HG03025 (cell line): ENCODE measurements at regions not wholly inside any gene's neighbourhood (a gene's known extent, or its start where the extent isn't known, plus 50 kb on each side); places are given as distances from the start of the nearest gene placed in this dataset.
"Not testable (repeated sequence)": the region's sequence is repeated elsewhere in the genome, so short reads cannot be mapped to it uniquely, and the experiment has no call there.

ENCODE experiments used
- ATAC-seq: cut with Tn5 transposase; IDR thresholded peaks from one replicate; pipeline ENCODE4 v1.9.1; 2021; ENCODE audit warnings: mild to moderate bottlenecking, moderate library complexity; ENCODE audit not compliant: unreplicated experiment, low FRiP score

GRCh38 chr4:107470173-107470572 is 249.9 kb downstream of the PAPSS1 start:
- no peak for ATAC-seq

- ATAC-seq, result no peak
Measured at GRCh38 chr4:107468812-107469211, 251.2 kb downstream of the PAPSS1 start.

- ATAC-seq, result no peak
Measured at GRCh38 chr4:107468156-107468555, 251.9 kb downstream of the PAPSS1 start.

DNA sequence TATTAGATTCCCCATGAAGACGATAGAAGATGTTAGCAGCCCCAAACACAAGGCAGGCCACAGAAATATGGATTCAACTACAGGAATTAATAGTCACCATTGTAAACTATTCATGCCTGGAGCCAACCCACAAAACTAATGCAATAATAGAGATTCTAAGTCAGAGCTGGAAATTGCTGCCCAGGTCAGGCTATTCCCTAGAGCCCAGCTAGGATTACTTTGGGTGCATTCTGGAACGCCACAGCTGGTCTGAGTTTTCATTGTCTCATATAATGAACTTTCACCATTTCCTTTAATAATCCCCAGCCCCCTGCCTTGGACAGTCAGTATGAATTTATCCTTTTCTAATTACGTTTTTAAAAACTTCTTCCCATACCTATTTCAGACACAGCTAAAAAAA is 252.6 kb downstream of the PAPSS1 start:
- ATAC-seq, result no peak

DNA sequence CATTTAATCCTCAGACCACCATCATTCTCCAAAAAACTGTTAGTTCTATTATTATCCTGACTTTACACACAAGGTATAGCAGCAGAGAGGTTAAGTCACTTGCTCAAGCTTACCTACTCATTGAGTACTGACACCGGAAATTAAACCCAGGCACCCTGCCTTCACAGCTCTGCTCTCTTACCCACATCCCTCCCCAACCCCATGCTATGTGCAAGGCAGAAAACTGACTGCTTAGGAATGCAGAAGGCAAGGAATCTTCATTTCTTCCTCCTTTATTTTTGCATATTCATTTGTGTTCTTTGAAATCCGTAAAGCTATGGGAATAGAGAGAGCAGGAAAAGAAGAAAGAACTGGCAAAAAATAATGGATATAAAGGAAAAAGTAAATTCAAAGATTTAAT is 261.8 kb downstream of the PAPSS1 start:
- ATAC-seq, result no peak

DNA sequence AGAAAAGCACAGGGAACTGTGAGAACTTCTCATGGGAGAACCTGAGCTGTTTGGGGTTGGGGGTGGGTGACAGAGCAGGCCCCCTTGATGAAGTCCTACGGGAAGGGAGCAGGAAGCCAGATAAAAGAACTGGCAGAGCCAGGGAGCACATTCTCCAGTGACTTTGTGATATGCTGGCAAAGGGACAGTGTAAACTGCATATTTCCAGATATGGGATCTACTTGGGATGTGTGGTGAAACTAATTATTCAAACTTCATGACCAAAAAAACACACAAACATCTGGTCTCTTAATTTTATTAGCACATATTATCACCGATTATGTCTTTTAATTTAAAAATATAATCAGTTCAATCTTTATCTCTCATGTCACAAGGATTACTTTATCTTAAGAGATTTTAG is 266.0 kb downstream of the PAPSS1 start:
- no peak for ATAC-seq

GRCh38 chr4:107452717-107453630 is 267.1 kb downstream of the PAPSS1 start:
- no peak for ATAC-seq

GRCh38 chr4:107449611-107450369 is 270.2 kb downstream of the PAPSS1 start:
- ATAC-seq, result no peak

DNA sequence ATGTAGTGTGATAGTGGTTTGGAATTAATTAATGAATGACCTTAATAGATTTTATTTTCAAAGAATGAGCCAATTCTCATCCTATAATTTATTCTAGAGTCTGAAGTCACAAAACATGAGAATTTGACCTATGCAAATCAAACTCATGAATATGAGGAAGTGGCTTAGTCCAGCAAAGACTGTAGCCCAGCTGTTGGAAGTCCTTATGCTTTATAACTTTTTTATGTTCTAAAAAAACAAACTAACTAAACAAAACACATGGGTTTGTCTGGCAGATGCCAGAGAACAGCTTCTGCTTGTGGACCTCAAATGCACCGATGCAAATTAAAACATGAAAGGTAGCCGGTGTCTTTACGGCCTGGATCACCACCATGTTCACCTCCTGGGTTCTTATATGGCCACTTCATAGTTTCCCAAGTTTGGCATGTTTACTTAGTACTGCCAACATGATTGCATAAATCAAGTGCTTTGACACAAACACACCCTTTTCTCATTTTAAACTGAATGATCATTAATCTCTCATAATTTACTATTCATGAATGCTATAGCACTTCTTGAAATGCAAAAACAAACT is 277.4 kb downstream of the PAPSS1 start:
- no peak for ATAC-seq

GRCh38 chr4:107439401-107439800 is 280.6 kb downstream of the PAPSS1 start:
- ATAC-seq, result no peak

GRCh38 chr4:107436471-107436870 is 283.6 kb downstream of the PAPSS1 start:
- not testable (repeated sequence) for ATAC-seq

DNA sequence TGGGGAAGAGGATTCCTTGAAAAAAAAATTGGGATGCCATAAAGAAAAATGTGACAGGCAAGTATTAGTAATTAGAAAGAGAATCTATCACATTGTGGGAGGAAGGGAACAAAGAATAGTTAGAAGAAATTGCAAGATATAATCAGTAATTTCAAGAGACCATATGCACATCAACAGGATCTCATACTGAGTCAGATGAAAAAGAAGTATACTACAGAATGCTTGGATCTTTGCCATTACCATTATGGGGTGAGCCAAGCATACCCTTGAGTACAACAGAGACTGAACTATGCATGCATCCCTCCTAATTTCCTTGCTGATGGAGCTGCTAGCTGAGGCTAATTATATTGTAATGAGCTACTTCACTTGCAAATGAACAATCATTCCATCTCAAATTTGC is 287.6 kb downstream of the PAPSS1 start:
- ATAC-seq, result no peak

DNA sequence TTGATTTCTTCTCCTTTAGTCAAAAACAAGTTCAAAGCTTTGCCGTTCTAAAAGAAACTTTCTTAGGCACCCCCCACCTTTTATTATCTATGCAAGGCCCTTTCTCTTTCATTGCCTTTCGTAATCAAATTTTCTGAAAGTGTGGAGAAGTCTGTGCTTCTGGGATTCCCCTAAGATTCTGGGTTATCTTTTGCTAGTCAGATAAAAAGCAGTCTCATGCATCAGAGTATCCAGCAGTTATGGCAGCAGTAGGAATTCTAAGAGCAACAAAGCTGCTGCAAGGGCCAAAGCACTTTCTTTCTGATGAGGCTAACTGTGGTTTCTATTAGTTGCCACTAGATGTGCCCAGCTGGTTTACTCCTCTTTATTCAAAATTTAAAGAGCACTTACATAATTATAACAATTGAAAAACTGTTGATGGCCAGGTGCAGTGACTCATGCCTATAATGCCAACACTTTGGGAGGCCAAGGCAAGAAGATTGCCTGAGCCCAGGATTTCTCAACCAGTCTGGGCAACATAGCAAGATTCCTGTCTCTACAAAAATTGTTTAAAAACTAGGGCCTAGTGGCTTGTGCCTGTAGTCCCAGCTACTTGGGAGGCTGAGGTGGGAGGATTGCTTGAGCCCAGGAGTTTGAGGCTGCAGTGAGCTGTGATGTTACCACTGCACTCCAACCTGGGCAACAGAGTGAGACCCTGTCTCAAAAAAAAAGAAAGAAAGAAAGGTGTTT is 296.2 kb downstream of the PAPSS1 start:
- no peak for ATAC-seq

GRCh38 chr4:107419536-107419935 is 300.5 kb downstream of the PAPSS1 start:
- not testable (repeated sequence) for ATAC-seq

- ATAC-seq, result no peak
Measured at GRCh38 chr4:107419052-107419451, 301.0 kb downstream of the PAPSS1 start.

- ATAC-seq, result not testable (repeated sequence)
Measured at GRCh38 chr4:107415490-107415889, 304.5 kb downstream of the PAPSS1 start.

DNA sequence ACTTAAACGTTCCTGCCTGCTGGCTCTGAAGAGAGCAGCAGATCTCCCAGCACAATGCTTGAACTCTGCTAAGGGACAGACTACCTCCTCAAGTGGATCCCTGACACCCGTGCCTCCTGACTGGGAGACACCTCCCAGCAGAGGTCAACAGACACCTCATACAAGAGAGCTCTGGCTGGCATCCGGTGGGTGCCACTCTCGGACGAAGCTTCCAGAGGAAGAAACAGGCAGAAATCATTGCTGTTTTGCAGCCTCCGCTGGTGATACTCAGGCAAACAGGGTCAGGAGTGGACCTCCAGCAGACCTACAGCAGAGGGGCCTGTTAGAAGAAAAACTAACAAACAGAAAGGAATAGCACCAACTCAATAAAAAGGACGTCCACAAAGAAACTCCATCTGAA is 310.2 kb downstream of the PAPSS1 start:
- ATAC-seq, result not testable (repeated sequence)

DNA sequence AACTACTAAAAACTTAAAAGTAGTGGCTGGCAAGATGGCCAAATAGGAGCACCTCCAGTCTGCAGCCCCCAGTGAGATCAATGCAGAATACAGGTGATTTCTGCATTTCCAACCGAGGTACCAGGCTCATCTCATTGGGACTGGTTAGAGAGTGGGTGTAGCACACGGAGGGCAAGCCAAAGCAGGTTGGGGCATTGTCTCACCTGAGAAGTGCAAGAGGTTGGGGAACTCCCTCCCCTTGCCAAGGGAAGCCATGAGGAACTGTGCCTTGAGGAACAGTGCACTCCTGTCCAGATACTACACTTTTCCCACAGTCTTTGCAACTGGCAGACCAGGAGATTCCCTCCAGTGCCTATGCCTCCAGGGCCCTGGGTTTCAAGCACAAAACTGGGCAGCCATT is 311.1 kb downstream of the PAPSS1 start:
- ATAC-seq, result no peak

DNA sequence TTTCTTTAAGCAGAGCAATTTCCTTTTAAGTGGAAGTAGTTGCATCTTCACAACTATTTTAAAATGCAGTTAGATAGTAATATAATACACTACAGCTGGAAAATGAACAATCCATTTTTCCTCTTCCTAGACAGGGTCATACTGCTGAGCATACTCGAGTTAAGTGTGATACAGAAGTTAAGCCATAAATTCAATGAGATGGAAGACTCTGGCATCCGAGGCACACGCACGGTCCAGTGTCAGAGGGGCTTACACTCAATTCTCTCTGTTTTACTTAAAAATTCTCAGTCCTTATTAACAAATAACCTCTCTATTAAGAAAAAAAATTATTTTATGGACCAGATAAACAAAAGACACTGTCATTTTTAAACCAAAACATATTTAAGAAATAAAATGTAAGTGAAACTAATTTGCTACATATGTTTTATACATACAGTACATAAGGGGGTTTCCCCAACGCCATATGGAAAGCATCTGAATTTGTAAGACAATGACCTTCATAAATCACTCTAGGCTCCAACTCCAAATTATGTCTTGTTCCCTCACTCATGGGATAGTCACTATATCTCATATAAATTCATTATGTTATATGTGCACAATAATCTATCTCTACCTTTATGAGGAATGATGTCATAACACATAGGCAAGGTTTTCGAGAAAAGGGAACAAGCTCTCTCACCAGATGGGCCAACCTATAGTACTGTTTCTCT is 315.3 kb downstream of the PAPSS1 start:
- ATAC-seq, result no peak

- no peak for ATAC-seq
Measured at GRCh38 chr4:107402291-107402690, 317.7 kb downstream of the PAPSS1 start.
